ENCODE measurements at regions not wholly inside any gene's neighbourhood (a gene's known extent, or its start where the extent isn't known, plus 50 kb on each side); places are given as distances from the start of the nearest gene placed in this dataset.

DNA sequence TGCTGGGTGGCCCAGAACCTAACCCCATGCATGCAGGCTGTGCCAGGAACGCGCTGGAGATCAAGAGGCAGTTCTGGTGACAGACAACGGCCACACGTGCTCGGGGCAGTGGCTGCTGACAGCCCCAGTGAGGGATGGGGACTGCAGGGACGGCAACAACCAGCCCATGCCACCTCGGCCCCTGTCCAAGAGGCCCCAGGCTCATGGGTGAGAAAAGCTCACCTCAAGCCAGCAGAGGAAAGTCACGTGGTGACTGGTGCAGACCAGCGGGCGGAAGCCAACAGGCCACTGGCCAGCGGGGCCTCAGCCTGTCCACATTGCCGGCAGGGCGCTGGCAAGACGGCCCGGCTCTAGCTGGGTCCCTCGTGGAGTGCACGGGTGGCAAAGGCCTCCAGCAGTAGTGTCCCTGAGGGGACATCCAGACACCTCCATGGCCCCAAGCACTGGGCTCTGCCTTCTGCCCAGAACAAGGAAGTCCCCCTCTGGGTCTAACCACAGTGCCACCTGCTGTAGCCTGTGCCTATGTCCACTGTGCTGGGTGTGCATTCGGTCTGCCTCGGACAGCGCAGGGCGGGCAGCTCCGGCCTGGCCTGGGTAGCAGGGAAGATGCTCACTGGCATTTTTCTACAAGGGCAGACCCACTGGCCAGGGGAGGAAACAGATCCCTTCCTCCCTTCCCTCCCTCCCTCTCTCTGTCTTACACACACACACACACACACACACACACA, 134.1 kb downstream of the NCOR2 start:
- Mint-ChIP-seq H3K27ac (no peak overlapping the region), H3K9me3 (no peaks in the 10 kb centered on the region), H3K4me3 (no peak overlapping the region), H3K36me3 (peaks cover 0 to 56% (median 4%) of the 10 kb centered on the region in 3 donors), H3K27me3 (no peaks in the 10 kb centered on the region), H3K4me1 (peaks cover 6 to 38% (median 30%) of the 10 kb centered on the region in 3 donors)
- Histone ChIP-seq H3K27me3 (ENCODE audit: insufficient read depth, low read length, poor library complexity, severe bottlenecking) (no peaks in the 10 kb centered on the region), H3K4me1 (ENCODE audit: insufficient read depth, low read length) (no peaks in the 10 kb centered on the region), H3K4me3 (ENCODE audit: low read length) (no peak overlapping the region), H3K36me3 (ENCODE audit: insufficient read depth, low read length) (peaks cover 14% of the 10 kb centered on the region), H3K9me3 (ENCODE audit: low read length) (no peaks in the 10 kb centered on the region), H3K27ac (ENCODE audit: low read depth, low read length) (no peak overlapping the region)
- CTCF ChIA-PET: no interaction called here
- POLR2A ChIA-PET: no interaction called here
- DNase-seq: no peak

DNA sequence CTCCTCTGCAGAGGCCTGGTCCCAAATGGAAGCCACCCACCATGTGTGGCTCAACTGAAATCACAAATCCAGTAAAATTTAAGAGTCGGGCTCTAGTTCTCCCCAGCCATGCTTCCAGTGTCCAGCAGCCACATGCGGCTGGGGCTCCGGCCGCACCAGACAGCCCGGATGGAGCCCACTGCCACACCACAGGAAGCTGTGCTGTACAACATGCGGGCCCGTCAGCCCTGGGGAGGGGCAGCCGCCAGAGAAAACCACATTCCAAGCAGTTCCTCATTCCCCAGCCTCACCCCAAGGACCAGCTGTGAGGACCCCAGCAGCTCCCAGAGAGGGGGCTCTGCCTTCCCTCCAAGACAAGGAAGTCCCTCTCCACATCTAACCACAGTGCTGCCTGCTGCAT, 135.0 kb downstream of the NCOR2 start:
- Histone ChIP-seq H3K27ac (ENCODE audit: low read depth, low read length) (no peak overlapping the region), H3K27me3 (ENCODE audit: insufficient read depth, low read length, poor library complexity, severe bottlenecking) (no peaks in the 10 kb centered on the region), H3K4me3 (ENCODE audit: low read length) (no peak overlapping the region), H3K4me1 (ENCODE audit: insufficient read depth, low read length) (no peaks in the 10 kb centered on the region), H3K9me3 (ENCODE audit: low read length) (no peaks in the 10 kb centered on the region), H3K36me3 (ENCODE audit: insufficient read depth, low read length) (peaks cover 14% of the 10 kb centered on the region)
- no peaks in the 10 kb centered on the region for H3K27me3 Mint-ChIP-seq
- CTCF ChIA-PET: interaction anchor here (0.9 kb wide), 1 partner anchor 21 kb away, joined by 3 read pairs; no protein-coding TSS in a partner anchor
- H3K36me3 Mint-ChIP-seq: peaks cover 0 to 57% (median 4%) of the 10 kb centered on the region in 3 donors
- H3K4me3 Mint-ChIP-seq: no peak overlapping the region
- no peaks in the 10 kb centered on the region for H3K9me3 Mint-ChIP-seq
- peak overlapping the region in 3 of 8 donors; percentile 10 to 81 (median 21) for H3K27ac Mint-ChIP-seq
- POLR2A ChIA-PET: no interaction called here
- peaks cover 6 to 38% (median 26%) of the 10 kb centered on the region in 3 donors for H3K4me1 Mint-ChIP-seq
- DNase-seq: no peak

DNA sequence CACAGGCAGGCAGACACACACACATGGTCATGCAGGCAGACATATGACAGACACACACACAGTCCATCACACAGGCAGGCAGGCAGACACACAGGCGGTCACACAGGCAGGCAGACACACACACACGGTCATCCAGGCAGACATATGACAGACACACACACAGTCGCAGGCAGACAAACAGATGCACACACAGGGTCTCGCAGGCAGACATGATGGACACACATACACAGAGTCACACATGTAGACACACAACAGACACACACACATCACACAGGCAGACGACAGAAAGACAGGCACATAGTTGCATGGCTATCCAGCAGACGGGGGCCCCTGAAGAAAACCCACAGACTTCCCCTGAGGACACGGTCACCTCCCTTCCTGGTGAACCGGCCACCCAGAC, 135.4 kb downstream of the NCOR2 start:
- Mint-ChIP-seq H3K36me3 (peaks cover 0 to 54% (median 4%) of the 10 kb centered on the region in 3 donors), H3K4me1 (peaks cover 6 to 36% (median 24%) of the 10 kb centered on the region in 3 donors), H3K9me3 (no peaks in the 10 kb centered on the region), H3K27ac (peak overlapping the region; percentile 3 to 81 (median 27)), H3K27me3 (no peaks in the 10 kb centered on the region), H3K4me3 (no peak overlapping the region)
- no peaks in the 10 kb centered on the region for H3K4me1 ChIP-seq (ENCODE audit: insufficient read depth, low read length)
- H3K27me3 ChIP-seq (ENCODE audit: insufficient read depth, low read length, poor library complexity, severe bottlenecking): no peaks in the 10 kb centered on the region
- no peak for DNase-seq
- H3K4me3 ChIP-seq (ENCODE audit: low read length): no peak overlapping the region
- H3K36me3 ChIP-seq (ENCODE audit: insufficient read depth, low read length): peaks cover 14% of the 10 kb centered on the region
- ChIA-PET POLR2A (no interaction called here), CTCF (interaction anchor here (0.9 kb wide), 1 partner anchor 21 kb away, joined by 3 read pairs; no protein-coding TSS in a partner anchor)
- H3K27ac ChIP-seq (ENCODE audit: low read depth, low read length): no peak overlapping the region
- no peaks in the 10 kb centered on the region for H3K9me3 ChIP-seq (ENCODE audit: low read length)

DNA sequence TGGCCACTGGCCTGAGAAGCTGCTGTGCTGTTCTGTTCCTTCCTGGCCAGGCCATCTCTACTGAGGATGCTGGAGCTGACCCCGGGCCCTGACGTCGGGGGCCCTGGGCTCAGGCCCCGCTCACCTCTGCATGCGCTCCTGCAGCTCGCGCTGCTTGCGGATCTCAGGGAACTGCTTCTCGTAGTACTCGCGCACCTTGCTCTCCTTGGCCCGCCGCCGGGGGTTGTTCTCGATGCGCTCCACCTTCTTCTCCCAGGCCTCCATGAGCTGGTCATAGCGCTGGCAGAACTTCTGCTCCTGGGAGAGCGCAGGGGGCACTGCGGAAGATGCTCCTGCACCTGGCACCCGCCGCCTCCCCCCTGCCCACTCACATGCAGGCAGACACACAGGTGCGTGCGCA, 135.6 kb downstream of the RFLNA start:
- DNase-seq: no peak
- POLR2A ChIA-PET: no interaction called here
- CTCF ChIA-PET: no interaction called here
- no peak overlapping the region for H3K27ac ChIP-seq (ENCODE audit: low read depth, low read length)
- no peak overlapping the region for H3K4me3 Mint-ChIP-seq
- no peaks in the 10 kb centered on the region for H3K9me3 ChIP-seq (ENCODE audit: low read length)
- peak overlapping the region in 4 of 8 donors; percentile 10 to 81 (median 36) for H3K27ac Mint-ChIP-seq
- H3K27me3 Mint-ChIP-seq: no peaks in the 10 kb centered on the region
- H3K36me3 ChIP-seq (ENCODE audit: insufficient read depth, low read length): peaks cover 14% of the 10 kb centered on the region
- H3K4me1 Mint-ChIP-seq: peaks cover 6 to 29% (median 22%) of the 10 kb centered on the region in 3 donors
- H3K36me3 Mint-ChIP-seq: peaks cover 0 to 57% (median 8%) of the 10 kb centered on the region in 3 donors
- H3K4me3 ChIP-seq (ENCODE audit: low read length): no peak overlapping the region
- H3K9me3 Mint-ChIP-seq: no peaks in the 10 kb centered on the region
- no peaks in the 10 kb centered on the region for H3K27me3 ChIP-seq (ENCODE audit: insufficient read depth, low read length, poor library complexity, severe bottlenecking)
- no peaks in the 10 kb centered on the region for H3K4me1 ChIP-seq (ENCODE audit: insufficient read depth, low read length)

DNA sequence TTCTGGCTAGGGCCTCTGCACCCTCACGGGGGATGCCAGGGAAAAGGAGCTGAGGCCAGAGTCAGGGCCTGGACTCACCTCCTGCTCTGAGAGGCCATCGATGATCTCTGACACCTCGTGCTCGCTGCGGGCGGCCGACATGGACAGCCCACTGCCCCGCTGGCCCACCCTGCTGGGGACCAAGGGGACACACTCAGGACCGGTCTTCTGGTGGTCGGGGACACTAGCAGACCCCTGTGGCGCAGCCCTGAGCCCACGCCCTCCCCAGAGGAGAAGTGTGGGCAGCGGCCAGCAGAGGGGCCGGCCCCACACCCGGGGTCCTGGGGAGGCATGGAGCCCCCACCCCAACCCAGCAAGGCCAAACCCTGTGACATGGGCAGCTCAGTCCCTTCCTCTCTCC, 134.6 kb downstream of the RFLNA start:
- Histone ChIP-seq H3K9me3 (ENCODE audit: low read length) (no peaks in the 10 kb centered on the region), H3K4me1 (ENCODE audit: insufficient read depth, low read length) (no peaks in the 10 kb centered on the region), H3K36me3 (ENCODE audit: insufficient read depth, low read length) (peaks cover 14% of the 10 kb centered on the region), H3K4me3 (ENCODE audit: low read length) (no peak overlapping the region), H3K27me3 (ENCODE audit: insufficient read depth, low read length, poor library complexity, severe bottlenecking) (no peaks in the 10 kb centered on the region), H3K27ac (ENCODE audit: low read depth, low read length) (no peak overlapping the region)
- DNase-seq: no peak
- POLR2A ChIA-PET: no interaction called here
- Mint-ChIP-seq H3K4me3 (no peak overlapping the region), H3K4me1 (peaks cover 6 to 23% (median 15%) of the 10 kb centered on the region in 3 donors), H3K27me3 (no peaks in the 10 kb centered on the region), H3K36me3 (peaks cover 0 to 57% (median 8%) of the 10 kb centered on the region in 3 donors), H3K27ac (peak overlapping the region in 2 of 8 donors; percentile 37 to 97), H3K9me3 (no peaks in the 10 kb centered on the region)
- CTCF ChIA-PET: interaction anchor here (0.6 kb wide), 1 partner anchor 37 kb away, joined by 3 read pairs; no protein-coding TSS in a partner anchor

DNA sequence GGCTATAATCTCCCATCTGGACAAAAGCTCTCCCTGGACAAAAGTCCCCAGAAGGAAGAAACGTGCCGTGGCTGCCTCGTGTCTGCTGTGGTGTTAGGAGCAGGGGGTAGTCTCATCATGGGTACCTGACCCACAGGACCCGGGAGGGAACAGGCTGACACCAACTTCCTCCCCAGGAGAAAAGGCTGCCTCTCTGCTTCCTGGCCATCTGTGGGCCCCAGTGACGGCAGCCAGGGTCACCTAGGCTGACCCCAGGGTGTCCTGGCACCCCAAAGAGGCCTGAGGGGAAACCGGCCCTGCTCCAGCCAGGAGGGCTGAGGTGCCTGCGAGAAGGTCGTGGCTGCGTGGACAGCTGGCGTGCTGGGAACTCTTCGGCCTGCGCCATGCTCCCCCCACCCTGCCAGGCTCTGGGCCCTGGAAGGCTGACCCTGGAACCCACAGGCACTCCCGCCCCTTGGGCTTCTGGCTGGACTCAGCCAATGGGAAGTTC, 133.9 kb downstream of the RFLNA start:
- Histone ChIP-seq H3K27me3 (ENCODE audit: insufficient read depth, low read length, poor library complexity, severe bottlenecking) (no peaks in the 10 kb centered on the region), H3K27ac (ENCODE audit: low read depth, low read length) (no peak overlapping the region), H3K9me3 (ENCODE audit: low read length) (no peaks in the 10 kb centered on the region), H3K4me3 (ENCODE audit: low read length) (no peak overlapping the region), H3K4me1 (ENCODE audit: insufficient read depth, low read length) (no peaks in the 10 kb centered on the region), H3K36me3 (ENCODE audit: insufficient read depth, low read length) (peaks cover 20% of the 10 kb centered on the region)
- Mint-ChIP-seq H3K27ac (peak overlapping the region in 4 of 8 donors; percentile 2 to 55 (median 32)), H3K9me3 (no peaks in the 10 kb centered on the region), H3K4me1 (peaks cover 6 to 23% (median 20%) of the 10 kb centered on the region in 3 donors), H3K4me3 (no peak overlapping the region), H3K27me3 (no peaks in the 10 kb centered on the region), H3K36me3 (peaks cover 0 to 61% (median 8%) of the 10 kb centered on the region in 3 donors)
- ChIA-PET POLR2A (no interaction called here), CTCF (interaction anchor here (1.2 kb wide), 1 partner anchor 35 kb away, joined by 3 read pairs; no protein-coding TSS in a partner anchor)
- DNase-seq: no peak

DNA sequence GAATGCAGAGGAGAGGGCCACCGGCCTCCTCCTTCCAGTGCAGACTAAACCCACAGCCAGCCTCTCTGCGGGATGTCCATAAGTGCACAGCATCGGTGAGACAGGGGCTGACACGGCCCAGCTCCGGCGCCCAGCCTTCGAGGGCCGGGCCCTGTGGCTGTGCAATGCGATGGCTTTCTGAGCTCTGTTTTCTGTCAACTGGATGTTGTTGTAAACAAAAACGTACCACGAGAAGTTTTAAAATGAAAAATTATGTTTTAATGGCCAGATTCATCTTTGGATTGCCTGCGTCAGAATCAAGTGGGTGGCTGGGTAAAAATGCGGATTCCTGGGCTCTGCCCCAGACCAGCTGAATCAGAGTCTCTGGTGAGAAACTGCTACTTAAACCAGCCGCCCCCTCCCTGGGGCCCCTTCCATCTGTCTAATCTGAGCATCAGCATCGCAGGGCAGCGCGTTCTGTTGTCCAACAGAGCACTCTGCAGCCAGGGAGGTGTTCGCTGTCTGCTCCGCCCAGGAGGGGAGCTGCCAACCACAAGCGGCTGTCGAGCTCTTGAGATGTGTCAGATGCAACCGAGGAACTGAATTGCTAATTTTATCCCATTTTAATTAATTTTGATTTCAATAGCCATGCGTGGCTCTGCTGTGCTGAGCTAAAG, 133.4 kb downstream of the RFLNA start:
- Histone ChIP-seq H3K4me1 (ENCODE audit: insufficient read depth, low read length) (no peaks in the 10 kb centered on the region), H3K36me3 (ENCODE audit: insufficient read depth, low read length) (peaks cover 25% of the 10 kb centered on the region), H3K27me3 (ENCODE audit: insufficient read depth, low read length, poor library complexity, severe bottlenecking) (no peaks in the 10 kb centered on the region), H3K4me3 (ENCODE audit: low read length) (no peak overlapping the region), H3K27ac (ENCODE audit: low read depth, low read length) (no peak overlapping the region), H3K9me3 (ENCODE audit: low read length) (no peaks in the 10 kb centered on the region)
- POLR2A ChIA-PET: no interaction called here
- DNase-seq: no peak
- Mint-ChIP-seq H3K9me3 (no peaks in the 10 kb centered on the region), H3K27ac (peak overlapping the region in 4 of 8 donors; percentile 26 to 86 (median 46)), H3K4me3 (no peak overlapping the region), H3K36me3 (peaks cover 0 to 65% (median 8%) of the 10 kb centered on the region in 3 donors), H3K4me1 (peaks cover 6 to 23% (median 20%) of the 10 kb centered on the region in 3 donors), H3K27me3 (no peaks in the 10 kb centered on the region)
- CTCF ChIA-PET: interaction anchor here (1.2 kb wide), 1 partner anchor 36 kb away, joined by 3 read pairs; no protein-coding TSS in a partner anchor
